HepG2 (cell line): ENCODE measurements at regions not wholly inside any gene's neighbourhood (a gene's known extent, or its start where the extent isn't known, plus 50 kb on each side); places are given as distances from the start of the nearest gene placed in this dataset.

Source experiments
- ATAC-seq: fragments of 200-7000 bp; cut with Tn5 transposase; 3 replicates; pipeline ENCODE4 v1.9.1; 2020; ENCODE audit warnings: mild to moderate bottlenecking, moderate library complexity
- BruUV-seq: library from RNA; stranded (reverse); fragments of 400-500 nt; replicated peaks from 2 replicates; lab custom pipeline; 2021; lab: Mats Ljungman, UMichigan
- CTCF ChIA-PET: fragments of 300-600 bp; formaldehyde crosslinking; extraction: SDS; loops from one replicate; lab custom pipeline; 2021; ENCODE audit warnings: low total read pairs, inconsistent platforms, low intra/inter-chr PET ratio; lab: Yijun Ruan, JAX
- POLR2A ChIA-PET: fragments of 350-600 bp; sonication (Branson Sonifier 250); formaldehyde crosslinking; loops from one replicate; lab custom pipeline; 2020; ENCODE audit warnings: antibody characterized with exemption, inconsistent platforms; lab: Yijun Ruan, JAX
- DNase-seq: peaks from one replicate; pipeline ENCODE4 v3.0.0-alpha.2; 2015; ENCODE audit warnings: low spot score
- FAIRE-seq: peaks from 3 replicates; lab custom pipeline; 2011; peaks lifted over from hg19 to GRCh38; lab: Jason Lieb, UNC
- H2AFZ ChIP-seq: one replicate; pipeline ENCODE4 v1.6.1; 2011; ENCODE audit warnings: low read length, inconsistent platforms
- H3K27ac ChIP-seq: fragments of 300-600 bp; 3 replicates; pipeline ENCODE4 v1.8.0; 2011; ENCODE audit warnings: mixed run types, mild to moderate bottlenecking, mixed read lengths, low read length, inconsistent platforms; ENCODE audit not compliant: insufficient read depth; ENCODE audit errors: extremely low read length
- H3K27me3 ChIP-seq, 2 experiments: fragments of 200-600 bp in 1 of 2; 2 replicates in 1 of 2; 3 replicates in 1 of 2; pipeline versions ENCODE4 v1.6.0 to v1.8.0; 2011; ENCODE audit warnings: low read length in 2 of 2, mild to moderate bottlenecking in 2 of 2, moderate library complexity in 2 of 2, inconsistent platforms in 1 of 2; ENCODE audit not compliant: insufficient read depth in 2 of 2, control insufficient read depth in 1 of 2
- H3K36me3 ChIP-seq, 2 experiments: fragments of 200-600 bp in 1 of 2; replicated peaks in 1 of 2; 2 replicates in 1 of 2; 3 replicates in 1 of 2; pipeline versions ENCODE4 v1.5.1 to v1.8.0; 2011; ENCODE audit warnings: low read length in 2 of 2, inconsistent platforms in 1 of 2; ENCODE audit not compliant: insufficient read depth in 2 of 2, control insufficient read depth in 1 of 2
- H3K4me1 ChIP-seq: 2 replicates; pipeline ENCODE4 v1.5.1; 2012; ENCODE audit warnings: low read length, inconsistent platforms; ENCODE audit not compliant: insufficient read depth
- H3K4me2 ChIP-seq: 2 replicates; pipeline ENCODE4 v1.6.0; 2011; ENCODE audit warnings: low read depth, low read length, inconsistent platforms
- H3K4me3 ChIP-seq, 3 experiments: fragments of 200-600 bp in 1 of 3; sonication (generic), shearing (Covaris generic) in 1 of 3; replicated peaks in 1 of 3; 2 replicates each; pipeline ENCODE4 v1.5.1; 2011 to 2016; ENCODE audit warnings: low read length in 3 of 3, inconsistent platforms in 2 of 3, low read depth in 2 of 3, mild to moderate bottlenecking in 2 of 3, control low read depth in 1 of 3, mixed read lengths in 1 of 3; ENCODE audit not compliant: insufficient read depth in 1 of 3
- H3K79me2 ChIP-seq: one replicate; pipeline ENCODE4 v1.6.1; 2011; ENCODE audit warnings: low read length, inconsistent platforms; ENCODE audit not compliant: insufficient read depth
- H3K9ac ChIP-seq: 2 replicates; pipeline ENCODE4 v1.6.0; 2011; ENCODE audit warnings: mild to moderate bottlenecking, low read depth, low read length, inconsistent platforms; ENCODE audit not compliant: insufficient read depth
- H3K9me3 ChIP-seq: 2 replicates; pipeline ENCODE4 v1.5.1; 2012; ENCODE audit warnings: mild to moderate bottlenecking, low read length
- H4K20me1 ChIP-seq: 2 replicates; pipeline ENCODE4 v1.6.0; 2011; ENCODE audit warnings: inconsistent platforms, mild to moderate bottlenecking, low read length, moderate library complexity; ENCODE audit not compliant: insufficient read depth
- ARHGAP35 ChIP-seq: sonication (generic); formaldehyde crosslinking; IDR thresholded peaks from 2 replicates; pipeline ENCODE4 v1.9.0; 2022; ENCODE audit warnings: mild to moderate bottlenecking, inconsistent platforms, moderate library complexity, missing genetic modification reagents, borderline replicate concordance
- ATAD3A ChIP-seq: sonication (generic); formaldehyde crosslinking; IDR thresholded peaks from 2 replicates; pipeline ENCODE4 v1.4.0; 2020; ENCODE audit warnings: missing genetic modification reagents
- CBFB ChIP-seq: sonication (generic); formaldehyde crosslinking; IDR thresholded peaks from 2 replicates; pipeline ENCODE4 v1.4.0; 2020; ENCODE audit warnings: missing genetic modification reagents
- CCDC6 ChIP-seq: sonication (generic); formaldehyde crosslinking; IDR thresholded peaks from 2 replicates; pipeline ENCODE4 v1.8.1; 2022; ENCODE audit warnings: mild to moderate bottlenecking, missing genetic modification reagents, moderate library complexity
- CREB1 ChIP-seq, 2 experiments: fragments of 450-650 bp in 1 of 2; IDR thresholded peaks; 2 replicates each; pipeline ENCODE4 v1.6.1; 2016 to 2017; ENCODE audit warnings: control low read depth in 1 of 2, mild to moderate bottlenecking in 1 of 2, missing compliant biosample characterization in 1 of 2, missing genetic modification characterization in 1 of 2
- NFIC ChIP-seq: IDR thresholded peaks from 2 replicates; pipeline ENCODE4 v1.6.1; 2012; ENCODE audit warnings: mild to moderate bottlenecking, low read length, inconsistent platforms
- TMF1 ChIP-seq: sonication (generic); formaldehyde crosslinking; IDR thresholded peaks from 2 replicates; pipeline ENCODE4 v1.8.1; 2022; ENCODE audit warnings: low read depth, missing genetic modification reagents
- XRCC5 ChIP-seq: fragments of 200-400 bp; formaldehyde crosslinking; optimal IDR thresholded peaks from 2 replicates; pipeline ENCODE3; 2017; ENCODE audit warnings: mild to moderate bottlenecking, low read length
- ZNF652 ChIP-seq: IDR thresholded peaks from 2 replicates; pipeline ENCODE4 v1.6.1; 2016; ENCODE audit warnings: low read depth, borderline replicate concordance
- WGBS: methylation state at CpG from one replicate; pipeline ENCODE4 v1.1.6; 2017; ENCODE audit warnings: low lambda C conversion rate; 5-methylcytosine and 5-hydroxymethylcytosine counted together
- in situ Hi-C: cut with HindIII; loops from 2 replicates; pipeline ENCODE4 v1.10.0; 2017; ENCODE audit warnings: low pct_unique_long_range_greater_than_20kb; ENCODE audit not compliant: extremely low pct_ligation_motif_present
- intact Hi-C: fragments of 100-400 bp; cut with micrococcal nuclease; formaldehyde crosslinking; loops from one replicate; pipeline ENCODE4 v1.10.0; 2022; ENCODE audit not compliant: unreplicated experiment
- TF ChIP-seq, protein P1 (sequence below): IDR thresholded peaks from 2 replicates; pipeline ENCODE4 v1.6.1; 2012; ENCODE audit warnings: inconsistent platforms
- TF ChIP-seq, protein P2 (sequence below): IDR thresholded peaks from 2 replicates; pipeline ENCODE4 v1.6.1; 2016; ENCODE audit warnings: mild to moderate bottlenecking, missing biosample characterization, missing genetic modification reagents
- TF ChIP-seq, protein P3 (sequence below): sonication (generic); formaldehyde crosslinking; IDR thresholded peaks from 2 replicates; pipeline ENCODE4 v1.4.0; 2020; ENCODE audit warnings: missing genetic modification reagents
- TF ChIP-seq, protein P4 (sequence below): sonication (generic); formaldehyde crosslinking; IDR thresholded peaks from 2 replicates; pipeline ENCODE4 v1.4.0; 2020; ENCODE audit warnings: missing genetic modification reagents
- TF ChIP-seq, protein P5 (sequence below): sonication (generic); formaldehyde crosslinking; IDR thresholded peaks from 2 replicates; pipeline ENCODE4 v1.4.0; 2020; ENCODE audit warnings: low read depth, mild to moderate bottlenecking, missing genetic modification reagents
- TF ChIP-seq, protein P6 (sequence below): IDR thresholded peaks from 2 replicates; pipeline ENCODE4 v1.6.1; 2018; ENCODE audit warnings: missing genetic modification reagents, mild to moderate bottlenecking, missing compliant biosample characterization

DNA sequence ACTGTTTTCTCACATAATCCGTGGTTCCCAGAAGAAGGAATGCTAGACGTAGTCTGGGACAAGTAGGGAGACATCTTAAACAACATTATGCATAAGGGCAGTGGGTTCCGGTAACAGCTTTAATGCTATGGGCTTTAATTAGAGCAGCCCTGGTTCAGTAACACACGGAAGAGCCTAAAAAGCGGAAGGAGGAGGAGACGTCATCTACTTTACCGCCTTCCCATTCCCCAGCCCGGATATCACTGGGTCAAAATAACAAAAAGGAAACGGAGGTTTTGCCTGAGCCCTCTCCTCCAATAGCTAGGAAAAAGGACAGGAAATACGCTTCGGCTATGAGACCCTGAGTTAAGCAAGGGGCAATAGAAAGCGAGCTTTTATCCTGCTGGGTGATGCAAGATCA, 124.8 kb upstream of the KDM5D start:
- H3K79me2 ChIP-seq, result no peaks in the 10 kb centered on the region
- H3K27ac ChIP-seq, result no peak overlapping the region
- BruUV-seq, result no TSS peak
- intact Hi-C loops, result no loop called here
- H3K4me2 ChIP-seq, result peak overlapping the region; percentile 39; the same call in 1 of the 2 replicates
- H3K36me3 ChIP-seq, result no peaks in the 10 kb centered on the region
- no peak for FAIRE-seq
- 19% methylated on average over 12 of the region's 12 CpGs for WGBS
- ChIA-PET POLR2A (no interaction called here), CTCF (no interaction called here)
- H3K4me3 ChIP-seq, result peak overlapping the region in 2 of 3 experiments; percentile 16 to 26; a peak in 1 of 6 replicates
- in situ Hi-C loops, result no loop called here
- no peak for DNase-seq
- no peaks in the 10 kb centered on the region for H3K27me3 ChIP-seq
- H4K20me1 ChIP-seq, result no peaks in the 10 kb centered on the region
- H3K9ac ChIP-seq, result no peak overlapping the region
- no peaks in the 10 kb centered on the region for H3K4me1 ChIP-seq
- ATAC-seq, result no peak
- H3K9me3 ChIP-seq, result no peaks in the 10 kb centered on the region
- no peak overlapping the region for H2AFZ ChIP-seq
- TF ChIP-seq, protein P1, sequence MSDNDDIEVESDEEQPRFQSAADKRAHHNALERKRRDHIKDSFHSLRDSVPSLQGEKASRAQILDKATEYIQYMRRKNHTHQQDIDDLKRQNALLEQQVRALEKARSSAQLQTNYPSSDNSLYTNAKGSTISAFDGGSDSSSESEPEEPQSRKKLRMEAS, result no peak
- TF ChIP-seq ARHGAP35 (CRISPR knock-in tag), result no peak
- TF ChIP-seq, protein P2, sequence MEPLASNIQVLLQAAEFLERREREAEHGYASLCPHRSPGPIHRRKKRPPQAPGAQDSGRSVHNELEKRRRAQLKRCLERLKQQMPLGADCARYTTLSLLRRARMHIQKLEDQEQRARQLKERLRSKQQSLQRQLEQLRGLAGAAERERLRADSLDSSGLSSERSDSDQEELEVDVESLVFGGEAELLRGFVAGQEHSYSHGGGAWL, result no peak
- TF ChIP-seq, protein P3, sequence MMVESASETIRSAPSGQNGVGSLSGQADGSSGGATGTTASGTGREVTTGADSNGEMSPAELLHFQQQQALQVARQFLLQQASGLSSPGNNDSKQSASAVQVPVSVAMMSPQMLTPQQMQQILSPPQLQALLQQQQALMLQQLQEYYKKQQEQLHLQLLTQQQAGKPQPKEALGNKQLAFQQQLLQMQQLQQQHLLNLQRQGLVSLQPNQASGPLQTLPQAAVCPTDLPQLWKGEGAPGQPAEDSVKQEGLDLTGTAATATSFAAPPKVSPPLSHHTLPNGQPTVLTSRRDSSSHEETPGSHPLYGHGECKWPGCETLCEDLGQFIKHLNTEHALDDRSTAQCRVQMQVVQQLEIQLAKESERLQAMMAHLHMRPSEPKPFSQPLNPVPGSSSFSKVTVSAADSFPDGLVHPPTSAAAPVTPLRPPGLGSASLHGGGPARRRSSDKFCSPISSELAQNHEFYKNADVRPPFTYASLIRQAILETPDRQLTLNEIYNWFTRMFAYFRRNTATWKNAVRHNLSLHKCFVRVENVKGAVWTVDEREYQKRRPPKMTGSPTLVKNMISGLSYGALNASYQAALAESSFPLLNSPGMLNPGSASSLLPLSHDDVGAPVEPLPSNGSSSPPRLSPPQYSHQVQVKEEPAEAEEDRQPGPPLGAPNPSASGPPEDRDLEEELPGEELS, result no peak
- TF ChIP-seq, protein P4, sequence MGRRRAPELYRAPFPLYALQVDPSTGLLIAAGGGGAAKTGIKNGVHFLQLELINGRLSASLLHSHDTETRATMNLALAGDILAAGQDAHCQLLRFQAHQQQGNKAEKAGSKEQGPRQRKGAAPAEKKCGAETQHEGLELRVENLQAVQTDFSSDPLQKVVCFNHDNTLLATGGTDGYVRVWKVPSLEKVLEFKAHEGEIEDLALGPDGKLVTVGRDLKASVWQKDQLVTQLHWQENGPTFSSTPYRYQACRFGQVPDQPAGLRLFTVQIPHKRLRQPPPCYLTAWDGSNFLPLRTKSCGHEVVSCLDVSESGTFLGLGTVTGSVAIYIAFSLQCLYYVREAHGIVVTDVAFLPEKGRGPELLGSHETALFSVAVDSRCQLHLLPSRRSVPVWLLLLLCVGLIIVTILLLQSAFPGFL (CRISPR knock-in tag), result no peak
- no peak for TF ChIP-seq NFIC
- TF ChIP-seq XRCC5, result no peak
- TF ChIP-seq CBFB (CRISPR knock-in tag), result no peak
- TF ChIP-seq, protein P5, sequence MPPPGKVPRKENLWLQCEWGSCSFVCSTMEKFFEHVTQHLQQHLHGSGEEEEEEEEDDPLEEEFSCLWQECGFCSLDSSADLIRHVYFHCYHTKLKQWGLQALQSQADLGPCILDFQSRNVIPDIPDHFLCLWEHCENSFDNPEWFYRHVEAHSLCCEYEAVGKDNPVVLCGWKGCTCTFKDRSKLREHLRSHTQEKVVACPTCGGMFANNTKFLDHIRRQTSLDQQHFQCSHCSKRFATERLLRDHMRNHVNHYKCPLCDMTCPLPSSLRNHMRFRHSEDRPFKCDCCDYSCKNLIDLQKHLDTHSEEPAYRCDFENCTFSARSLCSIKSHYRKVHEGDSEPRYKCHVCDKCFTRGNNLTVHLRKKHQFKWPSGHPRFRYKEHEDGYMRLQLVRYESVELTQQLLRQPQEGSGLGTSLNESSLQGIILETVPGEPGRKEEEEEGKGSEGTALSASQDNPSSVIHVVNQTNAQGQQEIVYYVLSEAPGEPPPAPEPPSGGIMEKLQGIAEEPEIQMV (CRISPR knock-in tag), result no peak
- no peak for TF ChIP-seq TMF1 (CRISPR knock-in tag)
- no peak for TF ChIP-seq CCDC6
- no peak for TF ChIP-seq CREB1 (IDR thresholded peaks at IDR 0.05)
- TF ChIP-seq CREB1 (CRISPR knock-in tag; IDR thresholded peaks at IDR 0.05), result peak; percentile 31; the same call in 1 of the 2 replicates
- no peak for TF ChIP-seq ATAD3A (CRISPR knock-in tag)
- peak; percentile 43; the same call in 1 of the 2 replicates for TF ChIP-seq ZNF652 (CRISPR knock-in tag)
- TF ChIP-seq, protein P6, sequence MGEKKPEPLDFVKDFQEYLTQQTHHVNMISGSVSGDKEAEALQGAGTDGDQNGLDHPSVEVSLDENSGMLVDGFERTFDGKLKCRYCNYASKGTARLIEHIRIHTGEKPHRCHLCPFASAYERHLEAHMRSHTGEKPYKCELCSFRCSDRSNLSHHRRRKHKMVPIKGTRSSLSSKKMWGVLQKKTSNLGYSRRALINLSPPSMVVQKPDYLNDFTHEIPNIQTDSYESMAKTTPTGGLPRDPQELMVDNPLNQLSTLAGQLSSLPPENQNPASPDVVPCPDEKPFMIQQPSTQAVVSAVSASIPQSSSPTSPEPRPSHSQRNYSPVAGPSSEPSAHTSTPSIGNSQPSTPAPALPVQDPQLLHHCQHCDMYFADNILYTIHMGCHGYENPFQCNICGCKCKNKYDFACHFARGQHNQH, result no peak
- TF ChIP-seq, all 625 proteins: peak for 2
